HG03139 (cell line): ENCODE measurements at regions not wholly inside any gene's neighbourhood (a gene's known extent, or its start where the extent isn't known, plus 50 kb on each side); places are given as distances from the start of the nearest gene placed in this dataset.

ENCODE experiments used
- ATAC-seq: cut with Tn5 transposase; IDR thresholded peaks from one replicate; pipeline ENCODE4 v1.9.1; 2021; ENCODE audit not compliant: unreplicated experiment

GRCh38 chr2:61722800-61723199 lies 131.1 kb downstream of the FAM161A start:
- no peak for ATAC-seq

DNA sequence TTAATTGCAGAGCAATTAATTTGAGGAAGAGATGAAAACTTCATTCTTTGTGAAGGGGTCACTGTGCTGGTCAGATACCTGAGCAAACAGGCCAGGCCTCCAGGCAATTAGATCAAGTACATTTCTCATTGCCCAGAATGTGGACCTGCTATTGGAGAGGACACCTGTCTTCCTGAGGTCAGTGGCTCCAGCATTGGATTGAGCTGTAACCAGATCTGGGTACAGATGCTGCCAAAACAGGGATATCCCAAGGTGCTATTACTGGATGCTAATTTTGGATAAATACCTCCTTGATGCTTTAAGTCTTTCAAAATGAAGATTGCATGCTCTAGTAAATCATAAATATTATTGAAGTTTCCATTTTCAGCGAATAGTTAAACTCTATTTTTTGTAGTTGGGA lies 131.5 kb downstream of the FAM161A start:
- no peak for ATAC-seq

DNA sequence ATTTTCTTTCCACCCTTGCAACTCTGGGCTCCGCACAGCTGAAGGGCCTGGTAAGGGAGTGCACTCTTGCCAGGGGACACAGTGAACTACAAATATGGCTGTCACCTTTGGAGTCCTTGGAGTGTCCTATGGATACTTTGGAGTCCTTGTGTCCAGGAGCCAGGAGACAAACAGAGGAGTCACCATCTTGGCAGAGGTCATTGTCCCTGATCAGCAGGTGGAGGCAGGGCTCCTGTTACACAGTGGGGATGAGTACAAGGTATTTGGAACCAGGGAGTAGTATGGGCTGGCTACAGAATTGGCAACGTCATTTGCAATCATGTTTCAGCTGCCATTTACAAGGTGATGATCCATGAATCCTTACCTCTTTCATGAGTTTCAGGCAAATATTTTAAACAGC lies 132.5 kb downstream of the FAM161A start:
- no peak for ATAC-seq

GRCh38 chr2:61720911-61721310 lies 132.9 kb downstream of the FAM161A start:
- no peak for ATAC-seq

GRCh38 chr2:61718965-61719364 lies 134.9 kb downstream of the FAM161A start:
- ATAC-seq = no peak

DNA sequence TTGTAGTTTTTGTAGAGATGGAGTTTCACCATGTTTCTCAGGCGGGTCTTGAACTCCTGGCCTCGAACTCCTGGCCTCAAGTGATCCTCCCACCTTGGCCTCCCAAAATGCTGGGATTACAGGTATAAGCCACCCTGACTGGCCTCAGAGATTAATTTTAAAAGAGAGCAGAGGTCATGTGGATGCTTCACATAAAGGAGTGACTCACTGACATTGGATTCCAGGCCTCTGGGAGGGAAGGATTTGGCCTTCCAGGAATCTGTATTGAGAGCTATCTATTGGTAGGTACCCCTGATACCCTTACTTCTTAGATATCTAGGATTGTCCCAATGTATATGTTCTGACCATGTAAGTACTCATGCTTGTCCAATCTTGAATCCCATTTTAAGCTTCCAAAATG lies 138.4 kb downstream of the FAM161A start:
- ATAC-seq = no peak

DNA sequence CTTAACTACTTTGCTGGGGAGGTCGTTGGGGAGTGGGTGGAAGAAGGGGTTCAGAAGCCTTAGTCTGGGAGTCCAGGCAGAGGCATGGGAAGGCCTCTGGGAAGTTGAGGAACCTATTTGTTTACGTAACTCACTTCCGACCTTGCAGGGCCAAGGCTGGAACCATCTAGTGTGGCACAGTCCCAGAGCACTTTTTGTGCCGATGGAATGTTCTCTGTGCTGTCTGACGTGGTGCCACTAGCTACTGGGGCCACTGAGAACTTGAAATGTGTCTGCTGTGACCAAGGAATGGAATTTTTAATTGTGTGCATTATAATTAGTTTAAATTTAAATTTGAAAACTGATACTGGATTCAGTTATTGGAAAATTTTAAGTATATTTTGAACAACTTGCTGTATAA lies 139.7 kb downstream of the FAM161A start:
- ATAC-seq = no peak

- ATAC-seq = no peak
Measured at GRCh38 chr2:61713457-61713856, 140.4 kb downstream of the FAM161A start.

- no peak for ATAC-seq
Measured at GRCh38 chr2:61712060-61712459, 141.8 kb downstream of the FAM161A start.

GRCh38 chr2:61710711-61711110 lies 143.1 kb downstream of the FAM161A start:
- no peak for ATAC-seq

DNA sequence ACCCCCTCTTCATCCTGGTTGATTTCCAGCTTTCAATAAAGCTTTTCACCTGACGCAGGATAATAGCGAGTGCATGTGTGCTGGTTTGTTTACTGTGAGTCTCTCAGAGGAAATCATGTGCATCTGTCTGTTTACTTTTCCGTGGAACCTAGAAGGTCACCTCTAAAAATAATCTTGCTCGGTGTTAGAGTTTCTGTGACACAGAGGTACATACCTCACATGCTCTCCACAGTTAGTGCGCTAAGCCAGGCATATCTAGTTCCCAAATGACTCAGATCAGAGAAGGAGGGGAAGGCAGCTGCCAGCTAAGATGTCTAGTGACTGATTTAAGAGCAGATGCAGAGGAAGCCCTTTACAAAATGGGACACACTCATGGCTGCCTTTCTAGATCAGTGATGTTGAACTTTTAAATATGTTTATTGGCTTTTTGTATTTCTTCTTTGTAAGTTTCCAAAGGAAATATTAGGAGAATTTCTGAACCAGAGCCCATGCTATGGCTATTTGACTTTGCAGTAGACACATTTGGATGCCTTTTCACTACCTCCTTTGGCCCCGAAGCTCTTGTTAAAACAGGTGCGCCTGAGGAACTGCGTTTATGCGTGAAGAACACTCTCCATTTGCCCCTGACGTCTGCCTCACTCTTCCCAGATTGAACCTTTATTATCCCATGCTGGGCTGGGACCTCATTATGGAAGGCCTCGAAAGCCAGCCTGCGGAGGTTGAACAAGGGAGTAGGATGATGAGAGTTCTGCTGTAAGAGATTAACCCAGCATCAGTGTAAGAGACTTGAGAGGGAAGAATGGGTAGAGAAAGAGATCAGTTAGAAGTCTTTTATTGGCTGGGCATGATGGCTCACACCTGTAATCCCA lies 145.6 kb downstream of the FAM161A start:
- ATAC-seq = peak; percentile 98

DNA sequence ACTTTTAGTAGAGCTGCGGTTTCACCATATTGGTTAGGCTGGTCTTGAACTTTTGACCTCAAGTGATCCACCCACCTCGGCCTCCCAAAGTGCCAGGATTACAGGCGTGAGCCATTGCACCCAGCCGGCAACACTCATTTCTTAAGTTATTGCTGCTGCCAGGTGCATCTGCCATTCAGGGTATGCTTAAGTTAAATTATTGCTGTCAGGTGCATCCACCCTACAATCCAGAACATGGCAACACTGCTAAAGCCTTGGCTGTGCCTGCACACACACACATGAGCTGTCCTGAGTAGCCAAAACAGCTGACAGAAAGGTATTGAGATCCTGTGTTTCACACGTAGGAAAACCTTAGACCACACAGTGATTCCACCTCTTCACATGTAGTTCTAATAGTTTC lies 148.2 kb downstream of the FAM161A start:
- no peak for ATAC-seq

- no peak for ATAC-seq
Measured at GRCh38 chr2:61704364-61704763, 149.5 kb downstream of the FAM161A start.

DNA sequence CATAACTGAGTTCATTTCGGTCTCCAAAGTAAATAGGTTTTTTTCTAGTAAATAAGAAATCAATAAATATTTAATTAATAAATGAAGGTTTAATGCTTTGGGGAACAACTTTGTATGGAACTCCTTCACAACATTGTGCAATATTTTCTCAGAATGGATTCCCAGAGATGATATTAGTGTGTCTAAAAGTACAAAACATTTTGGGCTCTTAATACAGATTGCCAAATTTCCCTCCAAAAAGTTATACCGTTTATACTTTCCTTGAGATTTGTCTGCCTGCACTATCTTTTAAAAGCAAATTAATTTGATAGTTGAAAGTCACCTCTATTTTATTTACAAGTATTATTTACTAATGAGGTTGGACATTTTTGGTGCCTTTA lies 151.8 kb downstream of the FAM161A start:
- no peak for ATAC-seq

- no peak for ATAC-seq
Measured at GRCh38 chr2:61700464-61700863, 153.4 kb downstream of the FAM161A start.

DNA sequence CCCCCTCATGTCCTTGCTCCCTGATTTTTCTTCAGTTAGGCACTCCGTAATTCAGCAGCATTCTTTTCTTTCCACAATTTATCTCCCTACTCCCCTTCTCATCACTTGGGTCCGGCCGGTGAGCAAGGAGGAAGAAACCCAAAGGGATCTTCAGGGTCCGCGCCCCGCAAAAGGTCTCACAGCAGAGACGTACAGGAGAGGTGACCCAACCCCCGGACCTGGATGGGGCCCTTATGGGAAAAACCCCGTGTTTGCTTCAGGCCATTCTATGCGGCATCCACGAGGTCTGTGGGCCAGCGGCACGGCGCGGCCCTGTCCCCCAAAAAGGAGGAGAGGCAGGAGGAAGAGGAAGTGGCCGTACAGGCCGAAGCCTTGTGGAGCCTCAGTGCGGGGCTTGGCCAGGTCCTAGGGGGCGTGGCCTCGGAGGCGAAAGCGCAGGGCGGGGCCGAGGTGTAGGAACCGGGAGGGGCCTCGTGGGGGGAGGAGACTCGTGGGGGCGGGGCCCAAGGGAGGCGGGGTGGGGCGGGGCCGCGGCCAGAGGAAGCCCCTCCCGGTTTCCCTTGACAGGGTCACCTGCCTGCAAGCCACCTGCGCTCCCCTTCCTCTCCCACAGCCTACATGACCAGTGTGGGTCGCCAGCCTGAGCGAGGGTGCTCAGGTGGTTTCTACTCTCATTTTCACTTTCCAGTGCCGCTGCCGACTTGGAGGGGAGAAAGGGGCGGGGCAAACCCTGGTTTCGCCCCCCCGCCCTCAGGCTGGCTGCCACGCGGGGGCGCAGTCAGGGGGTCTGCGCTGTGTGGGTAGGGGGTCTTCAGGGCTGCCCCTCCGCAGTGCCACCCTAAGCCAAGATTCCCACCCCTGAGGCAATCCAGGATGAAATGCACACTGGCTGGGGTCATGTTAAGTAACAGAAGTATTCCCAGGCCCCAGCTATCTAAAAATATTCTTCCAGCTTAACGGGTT lies 156.4 kb upstream of the XPO1 start:
- peak; percentile 92 for ATAC-seq

- no peak for ATAC-seq
Measured at GRCh38 chr2:61693744-61694143, 155.6 kb upstream of the XPO1 start.

- no peak for ATAC-seq
Measured at GRCh38 chr2:61690078-61690596, 152.0 kb upstream of the XPO1 start.

GRCh38 chr2:61689568-61689967 lies 151.4 kb upstream of the XPO1 start:
- no peak for ATAC-seq

DNA sequence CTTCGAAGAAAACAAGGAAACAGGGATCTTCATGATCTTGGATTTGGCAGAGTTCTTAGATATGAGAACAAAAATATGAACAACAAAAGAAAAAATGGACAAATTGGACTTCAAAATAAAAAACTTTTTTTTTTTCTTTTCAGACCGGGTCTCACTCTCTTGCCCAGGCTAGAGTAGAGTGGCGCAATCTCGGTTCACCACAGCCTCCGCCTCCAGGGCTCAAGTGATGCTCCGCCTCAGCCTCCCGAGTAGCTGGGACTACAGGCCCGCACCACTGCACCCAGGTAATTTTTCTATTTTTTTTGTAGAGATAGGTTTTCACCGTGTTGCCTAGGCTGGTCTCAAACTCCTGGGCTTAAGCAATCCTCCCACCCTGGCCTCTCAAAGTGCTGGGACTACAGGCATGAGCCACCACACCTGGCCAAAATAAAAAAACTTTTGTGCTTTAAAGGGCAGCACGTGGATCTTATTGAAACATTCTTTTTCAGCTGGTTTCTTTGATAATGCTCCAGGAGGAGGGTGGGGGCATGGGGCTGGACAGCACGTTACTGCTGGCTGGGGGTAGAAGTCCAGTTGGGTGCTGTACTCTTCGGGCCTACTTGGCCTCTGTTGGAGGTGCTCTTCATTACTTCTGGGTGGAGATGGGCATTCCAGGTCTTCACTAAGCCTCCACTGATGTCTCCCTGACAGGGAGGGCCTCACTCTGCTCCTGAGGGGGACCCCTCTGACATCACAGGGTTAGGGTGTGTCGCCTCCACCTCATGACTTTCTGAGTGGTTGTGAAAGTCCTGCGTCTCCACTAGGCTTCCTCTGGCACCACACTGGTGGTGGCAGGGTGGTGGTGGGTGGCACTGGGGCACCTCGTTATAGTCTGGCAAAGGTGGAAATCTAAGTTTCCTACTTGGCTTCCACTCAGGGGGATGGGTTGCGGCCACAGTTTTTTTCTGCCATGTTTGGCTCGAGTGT lies 150.5 kb upstream of the XPO1 start:
- no peak for ATAC-seq

DNA sequence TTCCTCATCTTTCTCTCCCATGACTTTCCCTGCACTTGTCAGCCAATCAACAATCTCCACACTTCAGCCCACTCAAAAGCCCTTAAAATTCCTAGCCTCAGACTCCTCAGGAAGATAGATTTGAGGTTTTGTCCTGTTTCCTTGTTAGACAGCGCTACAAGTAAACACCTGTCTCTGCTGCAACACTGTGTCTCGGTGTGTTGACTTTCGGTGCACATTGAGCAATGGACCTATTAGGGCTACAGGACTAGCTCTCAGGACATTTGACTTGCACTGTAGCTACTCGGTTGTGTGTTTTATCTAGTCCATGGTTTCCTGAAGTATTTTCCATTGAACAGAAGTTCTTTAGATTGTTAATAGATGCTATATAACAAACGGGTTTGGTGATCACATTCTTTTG lies 140.9 kb upstream of the XPO1 start:
- ATAC-seq = no peak
